ENCODE measurements at regions not wholly inside any gene's neighbourhood (a gene's known extent, or its start where the extent isn't known, plus 50 kb on each side); places are given as distances from the start of the nearest gene placed in this dataset.
"Not testable (repeated sequence)": the region's sequence is repeated elsewhere in the genome, so short reads cannot be mapped to it uniquely, and the experiment has no call there.

- not testable (repeated sequence) for DNase-seq
Observed at GRCh38 chr2:143837055-143837454, 682.9 kb downstream of the ZEB2 start.

GRCh38 chr2:143835481-143835880 is 684.4 kb downstream of the ZEB2 start:
- no peak for DNase-seq

DNA sequence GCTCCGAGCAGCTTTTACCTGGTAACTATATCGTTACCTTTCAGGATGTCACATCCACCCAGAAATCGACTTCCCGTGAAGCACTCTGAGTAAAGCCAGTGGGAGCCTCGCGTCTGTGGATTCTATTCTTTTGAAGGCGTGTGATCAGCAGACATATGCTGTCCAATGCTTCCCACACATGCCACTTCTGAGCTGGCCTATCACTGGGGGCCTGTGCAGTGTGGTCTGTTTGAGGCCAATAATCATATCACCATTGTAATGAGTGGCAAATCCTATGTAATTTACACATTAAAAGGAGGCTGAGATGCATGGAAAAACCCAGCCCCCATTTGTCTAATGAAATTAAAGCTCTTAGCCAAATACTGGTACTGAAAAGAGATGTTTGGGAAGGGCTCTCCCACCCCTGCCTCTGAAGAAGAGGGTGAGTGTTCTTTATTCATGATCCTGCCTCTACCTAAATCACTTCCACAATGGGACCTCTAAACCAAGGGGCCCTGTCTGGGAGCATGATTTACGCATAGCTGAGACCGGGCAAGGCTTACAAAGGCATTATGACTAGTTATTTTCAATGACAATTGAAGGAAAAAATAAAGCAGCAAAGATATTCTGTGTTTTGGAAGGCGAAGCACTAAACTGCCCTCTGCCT is 686.8 kb downstream of the ZEB2 start:
- DNase-seq: no peak

- no peak for DNase-seq
Observed at GRCh38 chr2:143830476-143830875, 689.4 kb downstream of the ZEB2 start.

- no peak for DNase-seq
Observed at GRCh38 chr2:143828763-143829537, 691.0 kb downstream of the ZEB2 start.

GRCh38 chr2:143824791-143825190 is 695.1 kb downstream of the ZEB2 start:
- no peak for DNase-seq

DNA sequence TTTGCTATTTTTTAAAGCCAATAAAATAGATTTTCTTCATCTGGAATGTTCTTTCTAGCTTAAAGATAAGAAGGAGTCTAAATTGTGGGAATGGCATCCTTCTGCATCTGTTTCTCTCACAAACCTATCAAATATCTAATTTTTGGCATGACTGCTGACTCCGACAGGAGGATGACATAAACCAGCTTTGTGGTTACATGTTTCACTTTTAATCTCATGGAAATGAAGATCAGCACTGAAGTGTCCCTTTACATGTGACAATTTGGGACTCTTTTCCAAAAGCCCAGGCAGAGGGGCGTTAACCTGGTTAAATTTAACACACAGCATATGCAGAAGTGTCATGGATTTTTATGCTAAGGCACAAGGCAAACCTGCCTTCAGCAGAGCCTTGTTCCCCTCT is 694.7 kb downstream of the ARHGAP15 start:
- DNase-seq: no peak

GRCh38 chr2:143823296-143823695 is 694.1 kb downstream of the ARHGAP15 start:
- no peak for DNase-seq

GRCh38 chr2:143822736-143823135 is 693.5 kb downstream of the ARHGAP15 start:
- DNase-seq: no peak

GRCh38 chr2:143819764-143820163 is 690.5 kb downstream of the ARHGAP15 start:
- DNase-seq: no peak

DNA sequence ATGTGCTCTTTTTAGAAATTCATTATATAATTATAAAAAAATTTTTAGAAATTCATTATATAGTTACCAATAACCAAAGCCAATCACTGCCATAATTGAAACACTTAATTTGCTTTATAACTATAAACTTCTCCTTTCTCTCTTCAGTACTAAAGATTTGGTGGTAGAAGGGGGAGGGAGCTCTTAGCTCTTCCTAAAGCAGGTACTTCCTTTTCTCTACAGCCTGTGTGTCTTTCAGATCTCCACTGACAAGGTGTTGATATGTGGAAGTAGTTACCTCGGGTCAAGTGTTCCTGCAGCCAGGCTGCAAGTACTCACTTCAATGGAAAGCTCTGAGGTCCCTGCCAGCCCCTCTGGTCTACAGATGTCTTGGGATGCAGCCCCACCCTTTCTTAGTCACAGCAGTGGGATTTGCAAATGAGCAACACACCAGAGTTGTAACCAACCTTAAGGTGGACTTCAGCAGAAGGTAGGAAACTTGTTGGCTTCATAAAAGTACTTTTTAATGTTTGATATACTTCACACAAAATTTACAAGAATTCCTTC is 690.0 kb downstream of the ARHGAP15 start:
- DNase-seq: no peak

All from activated CD4-positive, CD25-positive, alpha-beta regulatory T cell treated with anti-CD3 and anti-CD28 coated beads, Interleukin-2, amount 50 U/mL, for 72 hours (primary cell).